LNCAP (cell line): ENCODE measurements at regions not wholly inside any gene's neighbourhood (a gene's known extent, or its start where the extent isn't known, plus 50 kb on each side); places are given as distances from the start of the nearest gene placed in this dataset.

Experiments used
- CTCF ChIP-seq: fragments of 450-650 bp; IDR thresholded peaks from 2 replicates; pipeline ENCODE4 v1.5.1; 2017; ENCODE audit warnings: mild to moderate bottlenecking

DNA sequence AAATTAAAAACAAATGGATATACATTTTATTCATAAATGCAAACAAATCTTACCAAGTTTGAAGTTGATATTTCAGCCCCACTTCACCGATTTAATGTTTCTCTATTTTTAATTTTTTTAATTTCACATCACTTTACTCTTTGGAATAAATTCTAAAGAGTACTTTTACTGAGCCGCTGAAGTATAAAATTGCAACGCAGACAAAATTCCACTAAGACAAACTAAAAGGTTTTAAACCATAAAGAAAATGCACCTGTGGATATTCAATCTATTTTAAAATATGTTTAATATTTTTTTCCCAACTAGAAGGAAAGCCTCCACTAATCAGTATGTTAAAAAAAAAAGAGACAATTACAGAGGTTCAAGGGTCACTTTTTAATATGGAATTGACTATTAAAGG, 1073.9 kb upstream of the CRIM1 start:
- TF ChIP-seq CTCF: no peak

DNA sequence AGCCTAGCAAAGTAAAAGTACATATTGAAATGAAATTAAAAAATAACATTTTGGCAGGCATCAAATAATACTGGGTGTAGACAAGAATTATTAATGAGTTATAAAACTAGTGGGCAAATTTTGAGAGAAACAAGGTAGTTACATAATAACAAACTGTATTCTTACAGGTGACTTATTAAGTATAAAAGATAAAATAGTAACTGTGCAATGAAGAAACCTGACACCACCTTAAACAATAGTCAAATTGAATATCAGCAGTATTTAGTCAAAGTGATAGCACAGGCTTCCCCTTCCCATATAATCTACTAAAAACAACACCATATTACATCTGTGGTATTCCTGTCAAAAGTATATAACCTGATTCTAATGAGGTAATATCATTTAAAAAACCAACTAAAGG, 1099.8 kb upstream of the CRIM1 start:
- no peak for TF ChIP-seq CTCF

- no peak for TF ChIP-seq CTCF
Measured at GRCh38 chr2:35251156-35251555, 1104.4 kb upstream of the CRIM1 start.

DNA sequence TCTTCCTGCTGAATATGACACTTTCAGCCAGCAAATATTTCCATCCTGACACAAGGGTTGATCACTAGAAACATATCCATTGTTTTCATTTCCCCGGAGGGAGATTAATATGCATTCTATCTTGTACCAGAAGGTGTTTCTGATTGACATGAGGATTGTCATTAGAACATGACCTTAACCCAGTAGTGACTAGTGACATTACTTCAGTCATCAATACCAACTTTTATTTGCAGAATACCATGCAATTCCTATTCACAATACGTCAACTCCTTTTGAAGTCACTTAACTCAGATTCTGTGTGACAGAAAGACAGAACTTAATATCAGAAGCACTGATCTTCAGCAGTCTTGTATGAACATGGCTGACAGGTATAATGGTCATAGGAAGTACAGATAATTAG, 1108.9 kb upstream of the CRIM1 start:
- no peak for TF ChIP-seq CTCF

- TF ChIP-seq CTCF: no peak
Measured at GRCh38 chr2:35228584-35228983, 1127.0 kb upstream of the CRIM1 start.

DNA sequence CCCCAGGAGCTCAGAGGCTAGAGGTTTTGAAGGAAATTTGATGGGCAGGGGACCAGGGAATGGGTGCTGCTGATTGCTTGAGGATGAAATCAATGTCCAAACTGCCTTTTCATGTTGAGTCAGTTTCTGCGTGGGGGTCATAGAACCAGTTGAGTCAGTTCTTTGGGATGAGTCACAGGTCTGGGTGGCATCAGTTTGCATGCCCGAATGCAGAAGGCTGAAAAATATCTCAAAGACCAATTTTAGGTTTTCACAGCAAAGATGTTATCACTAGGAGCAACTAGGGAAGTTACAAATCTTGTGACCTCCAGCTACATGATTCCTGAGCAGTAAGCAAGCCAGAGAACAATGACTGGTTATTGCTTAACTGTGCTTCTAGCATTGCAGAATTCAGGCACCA, 1135.1 kb upstream of the CRIM1 start:
- no peak for TF ChIP-seq CTCF

DNA sequence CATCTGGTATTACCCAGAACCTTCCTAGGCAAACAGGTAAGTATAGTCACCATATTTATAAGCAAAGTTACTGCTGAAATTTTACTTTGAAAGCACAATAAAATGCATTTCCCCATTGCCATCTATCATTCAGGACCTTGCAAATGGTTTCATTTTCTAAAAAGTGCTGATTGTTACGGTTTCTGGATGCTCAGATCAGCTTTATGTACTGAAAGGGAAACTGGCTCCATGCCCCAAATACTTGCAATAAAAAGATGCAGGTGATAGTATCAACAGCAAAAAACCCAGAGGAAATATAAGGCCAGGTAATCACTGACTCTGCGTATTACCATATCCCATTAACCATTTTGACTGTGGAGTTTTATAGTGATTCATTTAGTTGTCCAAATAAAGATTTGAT, 1150.7 kb upstream of the CRIM1 start:
- no peak for TF ChIP-seq CTCF

DNA sequence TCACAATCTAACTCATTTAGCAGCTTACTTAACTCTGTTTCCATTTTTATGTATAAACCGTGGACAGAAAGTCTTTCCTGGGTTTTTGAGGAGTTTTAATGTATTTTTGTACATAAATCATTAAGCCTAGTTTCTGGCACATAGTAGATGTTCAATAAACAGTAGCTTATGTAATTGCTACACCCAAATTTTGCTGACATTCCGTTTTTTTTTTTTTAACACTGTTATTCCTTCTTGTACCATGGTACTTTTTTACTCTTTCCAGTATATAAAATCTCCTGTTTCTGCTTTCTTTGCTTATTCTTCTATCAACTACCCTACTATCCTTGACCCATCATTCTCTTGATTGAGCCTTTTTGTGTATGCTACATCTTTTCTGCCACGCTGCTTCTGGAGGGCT, 1151.3 kb upstream of the CRIM1 start:
- TF ChIP-seq CTCF: no peak
